Activated CD8-positive, alpha-beta memory T cell treated with anti-CD3 and anti-CD28 coated beads for 24 hours (primary cell): ENCODE measurements at regions not wholly inside any gene's neighbourhood (a gene's known extent, or its start where the extent isn't known, plus 50 kb on each side); places are given as distances from the start of the nearest gene placed in this dataset.
A peak's percentile ranks its signal among the peaks of the same experiment; 100 is the strongest.

Experiments used
- DNase-seq: peaks from one replicate; pipeline ENCODE4 v3.0.0-alpha.2; 2020

GRCh38 chr6:169959136-169960002 is 207.9 kb downstream of the ERMARD start:
- peak; percentile 64 for DNase-seq

- peak; percentile 44 for DNase-seq
Observed at GRCh38 chr6:169958510-169958909, 207.1 kb downstream of the ERMARD start.

DNA sequence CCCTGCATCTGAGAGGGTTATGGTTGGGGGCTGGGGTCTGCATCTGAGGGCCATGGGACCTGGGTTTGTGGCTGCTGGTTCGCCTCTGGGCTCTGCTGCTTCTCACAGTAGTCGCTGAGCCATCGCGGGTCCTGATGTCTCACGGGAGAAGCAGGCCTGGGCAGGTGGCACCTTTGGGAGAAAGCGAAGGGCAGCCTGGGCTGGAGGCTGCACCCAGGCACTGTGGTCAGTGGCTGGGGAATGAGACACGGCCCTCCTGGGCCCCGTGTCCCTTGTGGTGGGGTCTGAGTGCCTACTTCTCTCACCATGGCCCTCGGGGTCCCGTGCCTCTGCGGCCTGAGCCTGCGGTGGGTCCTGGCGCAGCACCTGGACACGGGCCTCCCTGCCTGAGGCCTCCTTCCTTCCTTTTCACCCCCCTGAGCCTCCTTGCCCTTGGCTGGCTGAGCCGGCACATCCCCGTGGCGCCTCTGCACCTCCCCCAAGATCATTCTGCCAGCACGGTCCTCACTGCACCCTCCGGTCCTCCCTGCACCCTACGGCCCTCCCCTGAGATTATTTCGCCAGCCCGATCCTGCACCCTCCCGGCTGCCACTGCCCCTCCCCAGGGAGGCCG is 206.0 kb downstream of the ERMARD start:
- peak; percentile 48 for DNase-seq

DNA sequence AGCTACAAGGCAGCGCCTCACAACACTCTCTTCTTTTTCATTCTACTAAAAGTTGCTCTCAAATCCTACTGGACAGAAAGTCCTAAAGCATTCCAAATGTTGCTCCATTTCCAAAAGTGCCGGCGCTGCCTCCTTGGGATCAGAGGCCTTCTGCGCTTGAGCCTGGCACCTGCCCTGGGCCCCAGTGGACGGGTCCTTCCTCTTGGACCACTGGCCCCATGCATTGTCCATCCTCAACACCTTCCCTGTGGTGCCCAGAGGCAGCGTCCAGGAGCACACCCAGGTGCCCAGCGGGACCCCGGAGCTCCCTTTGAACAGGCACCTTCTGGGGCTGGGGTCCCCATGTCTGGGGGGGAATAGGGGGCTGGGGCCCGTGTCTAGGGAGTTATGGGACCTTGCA is 205.2 kb downstream of the ERMARD start:
- no peak for DNase-seq

- peak; percentile 48 for DNase-seq
Observed at GRCh38 chr6:169955731-169956437, 204.5 kb downstream of the ERMARD start.

DNA sequence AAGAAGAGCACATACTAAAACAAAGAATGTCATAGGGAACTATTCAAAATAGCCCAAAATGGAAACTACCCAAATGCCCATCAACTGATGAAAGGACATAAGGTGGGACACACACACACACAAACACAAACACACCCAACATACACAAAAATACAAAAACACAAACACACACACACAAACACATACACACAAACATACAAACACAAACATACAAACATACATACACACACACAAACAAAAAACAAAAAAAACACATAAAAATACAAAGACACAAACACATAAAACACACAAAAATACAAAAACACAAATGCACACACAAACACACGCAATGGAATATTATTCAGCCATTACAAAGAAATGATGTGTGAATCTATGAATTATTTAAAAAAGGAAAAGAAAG is 203.6 kb downstream of the ERMARD start:
- DNase-seq = no peak

GRCh38 chr6:169953686-169954085 is 202.3 kb downstream of the ERMARD start:
- no peak for DNase-seq

GRCh38 chr6:169950558-169950957 is 199.1 kb downstream of the ERMARD start:
- peak; percentile 59 for DNase-seq

DNA sequence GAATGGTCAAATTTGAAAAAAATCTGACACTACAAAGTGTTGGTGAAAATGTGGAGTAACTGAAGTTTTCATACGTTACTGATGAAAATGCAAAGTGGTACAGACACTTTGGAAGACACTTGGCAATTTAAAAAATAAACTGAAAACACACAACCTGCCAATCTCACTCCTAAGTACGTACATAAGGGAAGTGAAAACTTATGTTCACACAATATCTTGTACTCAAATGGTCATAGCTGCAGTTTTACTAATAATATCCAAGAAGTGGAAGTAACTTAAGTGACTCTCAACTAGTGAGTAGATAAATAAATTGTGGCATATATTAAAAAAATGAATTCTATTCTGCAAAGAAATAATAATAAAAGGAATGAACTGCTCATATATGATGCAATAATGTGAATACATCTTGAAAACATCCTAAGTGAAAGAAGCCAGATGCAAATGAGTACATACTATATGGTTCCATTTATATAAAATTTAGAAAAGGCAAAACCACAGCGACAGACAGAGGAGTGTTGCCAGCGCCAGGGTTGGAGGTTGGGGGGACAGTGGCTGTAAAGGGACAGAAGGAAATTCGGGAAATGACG is 198.2 kb downstream of the ERMARD start:
- DNase-seq = no peak

DNA sequence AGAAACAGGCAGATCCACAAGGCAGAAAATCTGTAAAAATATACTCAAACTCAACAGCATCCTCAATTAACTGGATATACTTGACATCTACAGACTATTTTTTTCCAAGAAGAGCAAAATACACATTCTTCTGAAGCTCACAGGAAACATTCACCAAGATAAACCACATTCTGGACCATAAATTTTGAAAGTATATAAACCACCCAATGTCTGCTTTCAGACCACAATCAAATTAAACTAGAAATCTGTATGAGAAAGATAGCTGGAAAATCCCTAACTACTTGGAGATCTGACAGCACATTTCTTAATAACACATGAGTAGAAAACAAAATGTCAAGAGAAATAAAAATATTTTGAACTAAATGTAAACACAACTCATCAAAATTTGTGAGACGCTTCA is 195.5 kb downstream of the ERMARD start:
- DNase-seq = no peak

DNA sequence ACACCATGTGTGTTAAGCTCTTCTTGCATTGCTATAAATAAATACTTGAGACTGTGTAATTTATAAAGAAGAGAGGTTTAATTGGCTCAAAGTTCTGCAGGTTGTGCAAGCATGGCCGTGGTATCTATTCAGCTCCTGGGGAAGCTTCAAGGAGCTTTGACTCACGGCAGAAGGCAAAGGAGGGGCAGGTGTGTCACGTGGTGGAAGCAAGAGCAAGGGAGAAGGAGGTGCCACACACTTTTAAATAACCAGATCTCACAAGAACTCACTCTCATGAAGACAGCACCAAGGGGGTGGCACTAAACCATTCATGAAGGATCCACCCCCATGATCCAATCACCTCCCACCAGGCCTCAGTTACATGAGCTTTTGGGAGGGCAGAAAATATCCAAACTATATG is 193.7 kb downstream of the ERMARD start:
- no peak for DNase-seq

GRCh38 chr6:169944415-169944814 is 193.0 kb downstream of the ERMARD start:
- DNase-seq = no peak

GRCh38 chr6:169944061-169944337 is 192.6 kb downstream of the ERMARD start:
- no peak for DNase-seq

- DNase-seq = no peak
Observed at GRCh38 chr6:169943241-169944060, 192.0 kb downstream of the ERMARD start.

GRCh38 chr6:169942173-169942572 is 190.8 kb downstream of the ERMARD start:
- no peak for DNase-seq

GRCh38 chr6:169940481-169941271 is 189.3 kb downstream of the ERMARD start:
- peak; percentile 38 for DNase-seq

GRCh38 chr6:169939554-169940164 is 188.2 kb downstream of the ERMARD start:
- DNase-seq = peak; percentile 45

DNA sequence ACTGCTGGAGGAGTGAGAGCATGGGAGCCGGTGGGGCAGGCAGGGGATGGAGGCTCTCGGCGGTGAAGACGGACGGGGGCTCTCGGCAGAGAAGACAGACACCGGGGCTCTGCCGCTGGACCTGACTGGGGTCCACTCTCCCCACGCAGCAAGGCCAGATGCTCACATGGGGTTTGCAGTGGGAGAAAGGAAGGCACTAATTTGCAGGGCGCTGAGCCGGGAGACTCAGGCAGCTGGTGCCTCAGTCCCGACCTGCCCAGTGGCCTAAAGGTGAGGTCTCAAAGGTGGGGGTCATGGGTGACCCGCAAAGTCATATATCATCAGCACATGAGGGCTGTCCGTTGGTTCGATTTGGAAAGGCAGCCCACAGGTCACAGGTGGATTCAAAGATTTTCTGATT is 187.3 kb downstream of the ERMARD start:
- peak; percentile 37 for DNase-seq

DNA sequence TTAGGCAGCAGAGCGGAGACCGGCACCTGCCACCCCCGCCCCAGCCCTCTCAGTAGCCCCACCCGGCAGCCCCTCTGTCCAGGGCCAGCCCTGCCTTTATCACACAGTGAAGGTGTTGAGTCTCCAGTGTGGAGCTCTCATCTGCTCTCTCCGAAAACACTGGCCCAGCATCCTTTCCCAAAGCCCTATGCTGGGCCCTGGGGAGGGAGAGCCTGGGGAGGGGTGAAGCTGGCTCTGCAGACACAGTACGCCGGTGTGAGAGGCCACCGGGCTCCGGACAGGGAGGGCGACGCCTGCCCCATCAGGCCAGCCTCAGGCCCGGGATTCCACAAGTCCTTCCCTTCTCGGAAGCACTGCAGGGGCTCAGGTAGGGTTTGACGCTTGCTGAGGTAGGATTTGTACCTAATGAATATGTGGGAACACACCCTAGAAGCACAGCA is 186.9 kb downstream of the ERMARD start:
- no peak for DNase-seq

- DNase-seq = no peak
Observed at GRCh38 chr6:169937389-169938261, 186.2 kb downstream of the ERMARD start.
